Nephron (organoid): ENCODE measurements at regions not wholly inside any gene's neighbourhood (a gene's known extent, or its start where the extent isn't known, plus 50 kb on each side); places are given as distances from the start of the nearest gene placed in this dataset.

Experiments
- H3K27ac Mint-ChIP-seq, 3 experiments: 2 replicates each; pipeline ENCODE4 v1.8.0; 2020; ENCODE audit warnings: mixed read lengths in 3 of 3, mild to moderate bottlenecking in 2 of 3, moderate library complexity in 1 of 3
- H3K27me3 Mint-ChIP-seq: 2 replicates; pipeline ENCODE4 v1.8.0; 2021; ENCODE audit warnings: low read depth, mild to moderate bottlenecking, moderate library complexity, mixed read lengths
- H3K36me3 Mint-ChIP-seq: 2 replicates; pipeline ENCODE4 v1.8.0; 2020; ENCODE audit warnings: low read depth, mixed read lengths
- H3K4me1 Mint-ChIP-seq: 2 replicates; pipeline ENCODE4 v1.8.0; 2020; ENCODE audit warnings: mixed read lengths
- H3K4me3 Mint-ChIP-seq, 3 experiments: 2 replicates each; pipeline ENCODE4 v1.8.0; 2020; ENCODE audit warnings: mild to moderate bottlenecking in 3 of 3, mixed read lengths in 3 of 3, moderate library complexity in 2 of 3
- H3K9me3 Mint-ChIP-seq: 2 replicates; pipeline ENCODE4 v1.8.0; 2020; ENCODE audit warnings: mixed read lengths
- TF ChIP-seq, protein P1 (sequence below), 3 experiments: fragments of 200-600 bp; sonication (generic); IDR thresholded peaks; one replicate each; pipeline ENCODE4 v1.5.0; 2021; ENCODE audit warnings: antibody characterized with exemption in 3 of 3; ENCODE audit not compliant: unreplicated experiment in 3 of 3

GRCh38 chr18:40437517-40437916 lies 1517.5 kb upstream of the PIK3C3 start:
- no peaks in the 10 kb centered on the region for H3K36me3 Mint-ChIP-seq
- H3K27me3 Mint-ChIP-seq = no peaks in the 10 kb centered on the region
- H3K4me1 Mint-ChIP-seq = peaks cover 6% of the 10 kb centered on the region
- H3K27ac Mint-ChIP-seq = no peak overlapping the region
- H3K4me3 Mint-ChIP-seq = no peak overlapping the region
- TF ChIP-seq, protein P1, sequence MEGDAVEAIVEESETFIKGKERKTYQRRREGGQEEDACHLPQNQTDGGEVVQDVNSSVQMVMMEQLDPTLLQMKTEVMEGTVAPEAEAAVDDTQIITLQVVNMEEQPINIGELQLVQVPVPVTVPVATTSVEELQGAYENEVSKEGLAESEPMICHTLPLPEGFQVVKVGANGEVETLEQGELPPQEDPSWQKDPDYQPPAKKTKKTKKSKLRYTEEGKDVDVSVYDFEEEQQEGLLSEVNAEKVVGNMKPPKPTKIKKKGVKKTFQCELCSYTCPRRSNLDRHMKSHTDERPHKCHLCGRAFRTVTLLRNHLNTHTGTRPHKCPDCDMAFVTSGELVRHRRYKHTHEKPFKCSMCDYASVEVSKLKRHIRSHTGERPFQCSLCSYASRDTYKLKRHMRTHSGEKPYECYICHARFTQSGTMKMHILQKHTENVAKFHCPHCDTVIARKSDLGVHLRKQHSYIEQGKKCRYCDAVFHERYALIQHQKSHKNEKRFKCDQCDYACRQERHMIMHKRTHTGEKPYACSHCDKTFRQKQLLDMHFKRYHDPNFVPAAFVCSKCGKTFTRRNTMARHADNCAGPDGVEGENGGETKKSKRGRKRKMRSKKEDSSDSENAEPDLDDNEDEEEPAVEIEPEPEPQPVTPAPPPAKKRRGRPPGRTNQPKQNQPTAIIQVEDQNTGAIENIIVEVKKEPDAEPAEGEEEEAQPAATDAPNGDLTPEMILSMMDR (IDR thresholded peaks at IDR 0.05; ENCODE audit: unreplicated experiment in 3 of 3) = no peak
- no peaks in the 10 kb centered on the region for H3K9me3 Mint-ChIP-seq

GRCh38 chr18:40431071-40431985 lies 1523.7 kb upstream of the PIK3C3 start:
- Mint-ChIP-seq H3K9me3 (no peaks in the 10 kb centered on the region), H3K36me3 (no peaks in the 10 kb centered on the region), H3K4me3 (no peak overlapping the region), H3K27me3 (no peaks in the 10 kb centered on the region), H3K27ac (no peak overlapping the region), H3K4me1 (peaks cover 10% of the 10 kb centered on the region)
- TF ChIP-seq, protein P1 (IDR thresholded peaks at IDR 0.05; ENCODE audit: unreplicated experiment in 3 of 3) = no peak

DNA sequence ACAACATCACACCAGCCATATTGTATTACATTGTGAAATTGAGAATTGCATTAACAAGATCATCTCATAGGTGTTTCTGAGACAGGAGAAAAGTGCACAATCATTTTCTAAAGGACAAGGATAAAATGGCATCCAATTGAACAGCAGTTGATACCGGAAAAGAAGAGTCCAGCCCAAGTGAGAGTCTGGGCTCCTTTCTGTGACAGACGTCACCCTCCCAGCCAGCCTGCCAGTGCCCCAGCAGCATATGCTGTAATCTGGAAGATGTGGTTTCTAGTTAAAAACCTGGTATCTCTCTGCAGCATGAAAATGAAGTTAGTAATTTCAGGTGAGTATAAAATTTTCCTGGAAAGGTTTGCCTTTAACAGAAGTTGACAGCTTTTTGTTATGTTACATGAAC lies 1531.7 kb upstream of the PIK3C3 start:
- H3K36me3 Mint-ChIP-seq = no peaks in the 10 kb centered on the region
- no peaks in the 10 kb centered on the region for H3K9me3 Mint-ChIP-seq
- no peak overlapping the region for H3K4me3 Mint-ChIP-seq
- no peak overlapping the region for H3K27ac Mint-ChIP-seq
- no peaks in the 10 kb centered on the region for H3K27me3 Mint-ChIP-seq
- TF ChIP-seq, protein P1 (IDR thresholded peaks at IDR 0.05; ENCODE audit: unreplicated experiment in 3 of 3) = no peak
- no peaks in the 10 kb centered on the region for H3K4me1 Mint-ChIP-seq

DNA sequence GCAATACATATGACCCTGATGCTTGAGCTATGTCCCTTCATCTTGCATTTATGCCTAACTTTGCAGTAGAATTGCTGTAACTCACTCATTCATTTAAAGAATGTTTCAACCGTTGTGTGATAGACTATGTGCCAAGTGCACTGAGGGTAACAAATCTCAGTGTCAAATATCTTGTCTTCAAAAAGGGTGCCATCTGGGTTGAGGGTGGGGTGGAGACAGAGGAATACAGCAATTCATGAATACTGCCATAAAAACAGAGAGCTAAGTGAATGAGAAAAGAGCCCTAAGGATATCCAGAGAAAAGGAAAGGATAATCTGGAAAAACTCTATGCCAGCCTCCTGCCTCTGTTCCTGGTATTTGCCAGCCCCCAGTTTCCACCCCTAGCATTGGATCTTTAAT lies 1534.4 kb upstream of the PIK3C3 start:
- H3K36me3 Mint-ChIP-seq = no peaks in the 10 kb centered on the region
- H3K27me3 Mint-ChIP-seq = no peaks in the 10 kb centered on the region
- TF ChIP-seq, protein P1 (IDR thresholded peaks at IDR 0.05; ENCODE audit: unreplicated experiment in 3 of 3) = no peak
- no peaks in the 10 kb centered on the region for H3K9me3 Mint-ChIP-seq
- no peak overlapping the region for H3K27ac Mint-ChIP-seq
- H3K4me3 Mint-ChIP-seq = no peak overlapping the region
- no peaks in the 10 kb centered on the region for H3K4me1 Mint-ChIP-seq

DNA sequence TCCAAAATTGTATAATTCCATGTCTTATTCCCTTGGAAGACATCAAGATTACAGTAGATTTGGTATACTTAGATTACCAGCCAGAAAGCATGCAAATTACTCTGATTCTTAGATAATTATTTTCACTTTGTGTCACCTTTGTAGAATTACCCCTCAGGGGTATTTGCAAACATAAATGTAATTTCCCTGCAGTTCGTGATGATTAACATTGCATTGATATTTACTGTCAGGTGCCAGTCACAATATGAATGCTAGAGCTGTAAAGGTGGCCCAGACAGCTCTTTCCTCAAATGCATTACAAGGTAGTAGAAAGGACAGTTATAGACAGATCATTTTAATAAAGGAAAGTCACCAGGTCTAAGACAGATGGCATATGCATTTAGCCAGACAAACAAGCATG lies 1537.5 kb upstream of the PIK3C3 start:
- Mint-ChIP-seq H3K27ac (no peak overlapping the region), H3K9me3 (no peaks in the 10 kb centered on the region), H3K36me3 (no peaks in the 10 kb centered on the region), H3K4me1 (peaks cover 18% of the 10 kb centered on the region), H3K27me3 (peaks cover 3% of the 10 kb centered on the region), H3K4me3 (no peak overlapping the region)
- TF ChIP-seq, protein P1 (IDR thresholded peaks at IDR 0.05; ENCODE audit: unreplicated experiment in 3 of 3) = no peak

GRCh38 chr18:40415821-40416220 lies 1539.2 kb upstream of the PIK3C3 start:
- H3K36me3 Mint-ChIP-seq = no peaks in the 10 kb centered on the region
- peaks cover 3% of the 10 kb centered on the region for H3K27me3 Mint-ChIP-seq
- no peak overlapping the region for H3K27ac Mint-ChIP-seq
- TF ChIP-seq, protein P1 (IDR thresholded peaks at IDR 0.05; ENCODE audit: unreplicated experiment in 3 of 3) = no peak
- H3K9me3 Mint-ChIP-seq = no peaks in the 10 kb centered on the region
- H3K4me3 Mint-ChIP-seq = no peak overlapping the region
- H3K4me1 Mint-ChIP-seq = peaks cover 18% of the 10 kb centered on the region
